Eye (tissue), 1 donor: ENCODE measurements at regions not wholly inside any gene's neighbourhood (a gene's known extent, or its start where the extent isn't known, plus 50 kb on each side); places are given as distances from the start of the nearest gene placed in this dataset.
"Not testable (repeated sequence)": the region's sequence is repeated elsewhere in the genome, so short reads cannot be mapped to it uniquely, and the experiment has no call there.

Source experiments
- DNase-seq: peaks from one replicate; pipeline ENCODE4 v3.0.0-alpha.2; 2015

DNA sequence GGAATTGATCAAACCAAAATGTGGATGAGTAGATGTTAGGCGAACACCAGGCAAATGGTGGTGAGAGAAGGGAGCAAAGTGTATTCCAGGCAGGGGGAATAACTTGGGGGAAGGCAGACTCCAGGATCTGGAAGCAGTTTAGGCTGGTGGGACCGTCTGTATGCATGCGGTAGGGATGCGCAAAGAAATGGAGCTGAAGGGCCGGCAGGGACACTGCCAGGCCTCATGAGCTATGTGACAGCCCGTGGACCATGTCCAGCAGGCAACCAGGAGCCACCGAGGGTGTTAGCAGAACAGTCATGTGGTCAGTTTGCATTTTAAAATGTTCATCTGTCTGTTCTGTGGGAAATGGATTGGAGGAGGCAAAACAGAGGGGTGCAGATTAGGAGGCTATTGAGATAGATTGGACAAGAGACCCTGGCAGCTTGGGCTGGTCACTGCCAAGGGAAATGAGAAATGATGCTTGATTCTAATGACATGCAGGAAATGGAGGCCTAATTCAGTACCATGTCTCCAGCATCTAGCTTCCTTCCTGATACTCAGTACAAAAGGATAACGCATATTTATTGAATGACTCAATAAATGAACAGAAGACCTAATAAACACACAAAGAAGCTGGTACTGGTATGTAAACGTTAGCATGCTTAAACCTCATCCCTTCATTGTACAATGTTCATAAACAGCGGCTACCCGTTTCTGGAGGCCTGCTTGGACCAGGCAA, 412.4 kb downstream of the BUD13 start:
- no peak for DNase-seq

DNA sequence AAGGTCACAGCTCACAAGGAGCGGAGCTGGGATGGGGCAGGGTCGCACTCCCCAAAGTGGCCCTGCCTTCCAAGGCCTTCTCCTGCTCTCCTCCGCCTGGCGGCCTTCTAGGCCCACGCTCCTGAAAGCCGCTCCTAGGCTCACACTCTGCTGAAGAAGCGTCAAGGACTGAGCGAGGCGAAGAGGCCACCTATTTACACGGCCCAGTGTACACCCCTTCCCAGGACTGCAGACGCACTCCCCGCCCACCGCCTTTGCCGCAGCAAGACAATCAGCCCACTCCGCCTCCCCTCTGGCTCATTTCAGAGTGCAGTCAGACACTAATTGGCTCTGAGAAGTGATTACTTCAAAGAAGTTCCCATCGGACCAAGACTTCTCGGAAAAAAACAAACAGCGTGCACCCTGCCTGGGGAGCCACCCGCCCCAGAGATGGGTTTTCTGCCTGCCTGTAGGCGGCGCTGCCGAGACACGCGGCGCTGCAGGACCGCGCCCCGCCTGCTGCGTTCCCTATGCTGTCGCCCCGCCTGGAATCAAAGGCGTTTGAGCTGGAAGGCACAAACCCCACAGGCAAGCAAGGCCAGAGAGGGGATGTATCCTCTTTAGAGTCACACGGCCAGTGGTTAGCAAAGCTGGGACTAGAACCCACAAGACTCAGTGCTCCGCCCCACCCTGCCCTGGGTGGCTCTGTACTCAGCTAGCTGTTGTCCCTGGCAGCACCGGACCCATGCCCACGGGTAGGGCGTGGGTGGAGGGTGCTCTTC, 414.8 kb downstream of the BUD13 start:
- DNase-seq, result peak; percentile 91

DNA sequence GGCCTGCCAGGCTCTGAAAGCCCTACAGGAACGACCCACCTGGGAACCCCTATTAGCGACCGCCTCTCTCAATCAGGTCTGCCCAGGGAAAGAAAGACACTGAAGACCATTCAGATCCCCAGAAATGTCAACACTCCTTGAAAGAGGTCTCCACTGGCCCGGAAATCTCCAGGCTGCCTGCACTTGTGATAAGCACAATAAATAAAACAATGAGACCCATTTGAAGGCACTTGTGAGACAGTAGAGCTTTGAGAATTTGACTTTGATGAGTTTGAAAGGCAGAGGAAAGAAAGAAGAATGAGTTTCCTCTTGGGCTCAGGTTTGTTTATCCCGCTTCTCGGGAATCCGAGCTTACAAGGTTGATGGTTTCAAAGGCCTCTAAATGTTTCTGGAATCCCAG, 416.3 kb downstream of the BUD13 start:
- no peak for DNase-seq

DNA sequence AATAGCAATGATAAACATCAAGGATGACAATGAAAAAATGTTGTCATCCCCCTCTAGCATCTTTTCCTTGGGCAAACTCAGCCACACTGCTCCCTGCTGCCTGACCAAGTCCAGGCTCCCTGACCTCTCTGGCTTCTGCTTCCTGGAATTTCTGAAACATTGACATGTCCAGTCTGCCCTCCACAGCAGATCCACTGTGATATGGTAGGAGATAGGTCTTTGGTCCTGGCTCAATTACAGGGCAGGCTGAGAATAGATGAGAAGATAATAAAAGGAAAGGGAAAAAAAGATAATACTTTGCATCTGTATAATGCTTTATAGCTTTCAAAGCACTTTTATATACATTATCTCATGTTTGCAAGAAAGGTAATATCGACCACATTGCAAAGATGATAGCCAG, 417.7 kb downstream of the BUD13 start:
- no peak for DNase-seq

DNA sequence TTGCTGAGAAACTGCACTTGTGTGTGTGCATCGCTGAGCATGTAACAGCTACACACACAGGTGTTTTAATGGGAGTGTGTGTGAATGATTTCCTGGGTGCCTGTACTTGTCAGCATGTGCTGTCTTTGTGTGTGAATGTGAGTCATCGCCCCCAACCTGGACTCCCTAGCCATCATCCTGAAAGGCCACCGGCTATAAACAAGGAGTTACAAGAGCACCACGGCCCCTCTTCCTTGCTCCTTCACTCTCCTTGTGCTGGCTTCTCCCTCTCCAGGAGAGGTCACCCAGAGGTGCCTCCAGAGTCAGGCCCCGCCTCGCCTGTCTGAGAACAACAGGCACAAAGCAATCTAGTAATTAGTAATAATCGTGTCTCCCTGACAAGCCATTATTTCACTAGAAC, 419.2 kb downstream of the BUD13 start:
- DNase-seq, result peak; percentile 60

DNA sequence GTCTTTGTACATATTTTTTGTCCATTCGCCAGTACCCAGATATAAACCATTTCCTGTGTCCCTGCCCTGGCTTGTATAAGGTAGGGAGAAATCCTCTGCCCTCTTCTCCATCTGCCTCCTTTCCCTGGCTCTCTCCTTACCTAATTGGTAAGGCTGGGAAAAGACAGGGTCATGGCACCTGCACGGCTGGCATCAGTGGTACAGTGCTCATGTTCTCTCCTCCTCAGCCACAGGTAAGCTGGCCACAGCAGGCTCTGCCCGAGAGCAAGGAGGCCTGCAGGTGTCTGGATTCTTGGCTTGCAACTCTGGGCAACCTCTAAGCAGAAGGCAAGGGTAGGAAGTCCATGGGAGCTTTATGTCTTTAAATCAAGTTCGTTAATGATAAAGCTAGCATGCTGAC, 419.9 kb downstream of the BUD13 start:
- no peak for DNase-seq

DNA sequence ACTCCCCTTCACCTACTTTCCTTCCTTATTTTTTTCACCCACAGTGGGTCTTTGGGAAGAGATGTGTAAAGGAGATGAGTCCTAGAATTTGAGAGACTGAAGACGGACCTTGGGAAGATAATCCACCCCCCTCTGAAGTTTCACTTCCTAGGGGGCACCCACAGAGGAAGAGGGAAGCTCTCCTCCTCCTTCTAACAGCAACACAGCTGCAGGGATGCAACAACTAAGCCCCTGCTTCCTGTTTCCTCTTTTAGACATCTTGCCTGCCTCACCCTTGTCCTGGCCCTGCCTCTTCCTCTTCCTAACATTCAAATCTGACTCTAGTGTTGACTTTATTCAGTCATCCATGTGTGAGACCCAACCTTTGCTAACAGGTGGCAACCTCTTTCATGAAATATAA, 424.6 kb downstream of the BUD13 start:
- no peak for DNase-seq

DNA sequence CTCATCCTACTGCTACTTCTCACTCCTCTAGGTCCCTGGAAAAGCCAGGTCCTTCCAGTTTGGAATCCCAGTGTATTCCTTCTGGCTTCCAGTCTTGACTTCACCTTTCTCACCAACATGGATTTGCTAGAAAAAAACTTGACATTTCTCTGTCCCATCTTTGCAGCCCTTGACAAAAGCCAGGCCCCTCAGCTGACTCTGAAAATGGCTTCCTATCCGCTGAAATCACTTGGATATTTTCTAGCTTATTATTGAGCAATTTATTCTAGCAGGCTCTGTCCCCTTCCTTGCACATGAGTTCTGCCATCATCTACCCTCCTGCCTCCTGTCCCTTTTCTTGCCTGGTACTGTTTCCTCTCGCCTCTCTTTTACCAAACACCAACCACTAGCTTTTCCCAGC, 427.2 kb downstream of the BUD13 start:
- DNase-seq, result no peak

DNA sequence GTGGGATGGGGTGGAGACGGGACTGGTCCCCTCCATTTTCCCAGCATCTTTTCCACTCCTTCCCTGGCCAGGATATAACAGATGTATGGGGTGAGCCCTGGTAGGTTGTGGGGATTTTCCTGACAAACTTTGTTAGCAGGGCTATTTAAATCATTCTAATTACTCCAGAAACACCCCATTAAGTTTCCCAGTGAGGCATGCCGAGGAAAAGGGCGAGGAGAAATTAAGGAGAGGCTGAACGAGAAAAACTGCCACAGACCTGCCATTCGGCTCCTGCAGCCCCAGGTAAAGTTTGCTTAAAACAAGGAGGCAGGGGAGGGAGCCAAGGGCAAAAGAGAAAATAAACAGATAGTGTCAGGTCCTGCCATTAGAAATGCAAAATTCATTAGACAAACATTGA, 428.2 kb downstream of the BUD13 start:
- no peak for DNase-seq

DNA sequence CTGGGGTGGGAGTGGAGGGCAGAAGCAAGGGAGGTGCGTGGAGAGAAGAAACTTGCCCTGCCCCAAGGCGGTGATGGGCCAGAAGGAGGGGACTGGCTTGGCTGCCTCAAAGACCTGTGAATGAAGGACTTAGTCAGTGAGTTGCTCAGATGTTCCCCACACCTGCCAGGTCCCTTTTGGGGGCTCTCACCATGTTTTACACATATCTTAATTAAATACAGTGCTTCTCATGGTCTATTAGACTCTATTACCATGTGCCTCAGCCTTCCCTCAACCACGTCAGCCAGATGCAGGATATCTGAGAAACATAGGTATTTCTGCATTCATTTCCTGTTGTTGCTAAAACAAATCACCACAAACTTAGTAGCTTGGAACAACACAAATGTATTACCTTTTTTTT, 429.5 kb downstream of the BUD13 start:
- no peak for DNase-seq

DNA sequence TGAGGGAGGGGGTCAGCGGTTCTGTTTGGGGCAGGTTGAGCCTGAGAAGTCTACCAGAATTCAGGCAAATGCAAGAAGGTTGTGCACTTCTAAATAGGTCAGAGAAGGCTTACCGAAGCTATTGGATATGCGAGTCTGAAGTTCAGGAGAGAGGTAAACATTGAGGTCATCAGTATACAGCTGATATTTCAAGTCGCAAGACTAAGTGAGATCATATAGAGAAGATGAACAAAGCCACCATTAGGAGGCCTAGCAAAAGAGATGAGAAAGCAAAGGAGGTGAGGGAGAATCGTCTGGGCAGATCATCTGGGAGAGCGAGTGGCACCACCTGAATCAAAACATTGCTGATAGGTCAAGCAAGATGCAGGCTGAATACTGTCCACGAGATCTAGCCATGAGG, 430.6 kb downstream of the BUD13 start:
- no peak for DNase-seq

DNA sequence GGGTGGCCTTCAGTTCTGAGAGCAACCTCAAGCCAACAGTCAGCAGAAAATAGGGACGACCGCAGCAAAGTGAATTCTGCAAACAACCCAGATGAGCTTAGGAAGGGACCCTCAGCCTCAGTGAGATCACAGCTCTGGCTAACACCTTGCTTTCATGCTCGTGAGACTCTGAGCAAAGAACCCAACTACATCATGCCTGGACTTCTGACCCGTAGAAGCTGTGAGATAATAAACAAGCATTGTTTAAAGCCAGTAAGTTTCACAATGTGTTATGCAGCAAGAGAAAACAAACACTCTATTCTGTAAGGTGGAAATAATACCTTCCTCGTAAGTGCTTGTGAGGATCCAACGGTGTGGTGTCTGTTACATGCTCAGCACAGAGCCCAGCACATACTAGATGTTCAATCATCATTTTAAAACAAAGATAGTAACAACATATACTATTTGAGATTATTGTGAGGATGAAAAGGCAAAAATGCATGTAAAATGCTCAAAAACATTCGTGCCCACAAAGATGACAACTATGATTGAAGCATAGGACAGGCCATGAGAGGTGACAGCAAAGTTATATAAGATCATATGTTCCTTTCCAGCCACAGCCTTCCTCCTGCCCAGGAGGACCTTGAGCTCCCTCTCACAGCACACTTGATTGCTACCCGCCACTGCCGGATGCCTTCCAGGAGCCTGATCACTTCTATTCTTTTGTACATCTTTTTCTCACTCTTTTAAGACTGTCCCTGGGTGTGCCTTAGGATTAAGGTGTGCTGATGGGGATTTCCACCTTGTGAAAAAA, 433.3 kb downstream of the BUD13 start:
- no peak for DNase-seq

DNA sequence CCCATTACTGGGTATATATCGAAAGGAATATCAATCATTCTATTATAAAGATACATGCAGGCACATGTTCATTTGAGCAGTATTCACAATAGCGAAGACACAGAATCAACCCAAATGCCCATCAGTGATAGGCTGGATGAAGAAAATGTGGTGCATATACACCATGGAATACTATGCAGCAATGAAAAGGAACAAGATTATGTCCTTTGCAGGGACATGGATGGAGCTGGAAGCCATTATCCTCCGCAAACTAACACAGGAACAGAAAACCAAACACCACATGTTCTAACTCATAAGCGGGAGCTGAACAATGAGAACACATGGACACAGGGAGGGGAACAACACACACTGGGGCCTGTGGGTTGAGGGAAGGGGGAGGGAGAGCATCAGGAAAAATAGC, 434.3 kb downstream of the BUD13 start:
- not testable (repeated sequence) for DNase-seq

DNA sequence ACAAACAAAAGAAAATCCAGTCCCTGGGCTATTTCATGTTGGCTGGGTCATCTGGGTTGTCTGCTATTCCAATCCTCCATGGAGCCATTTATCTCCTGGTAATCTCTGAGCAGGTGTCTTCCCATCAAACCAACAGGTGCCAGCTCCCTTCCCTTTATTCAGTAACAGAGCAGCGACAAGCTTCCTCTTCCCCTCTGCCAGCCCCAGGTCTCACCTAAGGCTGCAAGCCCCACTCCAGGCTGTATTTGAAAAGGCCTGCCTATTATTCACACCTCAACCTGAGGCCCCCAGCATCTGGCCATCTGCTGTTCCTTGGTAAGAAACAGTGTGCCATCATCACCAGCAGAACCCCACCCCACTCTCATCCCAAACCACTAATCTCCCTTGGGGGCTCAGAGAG, 436.2 kb downstream of the BUD13 start:
- no peak for DNase-seq

DNA sequence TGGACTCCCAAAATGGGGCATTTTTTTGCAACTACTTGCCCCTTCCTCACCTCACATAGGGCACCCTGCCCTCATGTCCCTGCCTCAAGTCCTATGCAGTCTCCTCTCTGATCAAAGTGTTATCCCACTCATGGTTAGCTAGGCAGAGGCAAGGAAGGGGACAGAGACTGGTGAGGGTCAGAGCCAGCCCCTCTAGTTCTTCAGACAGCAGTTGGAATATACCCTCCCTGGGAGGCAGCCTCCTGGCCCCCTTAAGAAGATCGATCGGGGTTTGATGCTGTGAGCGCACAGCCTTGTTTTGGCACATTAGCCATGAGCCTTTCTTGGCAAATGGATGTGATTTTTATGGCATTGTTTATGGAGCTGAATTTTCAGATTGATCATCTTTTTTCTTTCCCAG, 436.9 kb downstream of the BUD13 start:
- no peak for DNase-seq

DNA sequence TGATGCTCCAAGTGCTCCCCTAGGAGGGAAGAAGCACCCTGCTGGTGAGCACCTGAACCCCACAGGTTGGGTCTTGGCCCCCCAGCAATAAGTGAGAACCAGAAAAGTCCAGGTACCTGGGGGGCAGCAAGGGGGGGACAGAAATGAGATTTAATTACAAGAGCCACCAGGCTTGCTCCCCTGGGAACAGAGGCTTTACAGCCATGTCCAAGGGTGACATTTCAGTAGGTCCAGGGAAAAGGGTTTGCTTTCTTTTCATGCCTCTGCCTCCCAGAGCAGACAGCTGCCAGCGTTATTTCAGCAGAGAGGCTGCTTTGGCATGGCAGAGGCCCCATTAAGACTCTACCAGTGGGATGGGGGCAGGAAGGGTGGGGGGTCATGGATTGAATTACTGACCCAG, 437.7 kb downstream of the BUD13 start:
- no peak for DNase-seq

DNA sequence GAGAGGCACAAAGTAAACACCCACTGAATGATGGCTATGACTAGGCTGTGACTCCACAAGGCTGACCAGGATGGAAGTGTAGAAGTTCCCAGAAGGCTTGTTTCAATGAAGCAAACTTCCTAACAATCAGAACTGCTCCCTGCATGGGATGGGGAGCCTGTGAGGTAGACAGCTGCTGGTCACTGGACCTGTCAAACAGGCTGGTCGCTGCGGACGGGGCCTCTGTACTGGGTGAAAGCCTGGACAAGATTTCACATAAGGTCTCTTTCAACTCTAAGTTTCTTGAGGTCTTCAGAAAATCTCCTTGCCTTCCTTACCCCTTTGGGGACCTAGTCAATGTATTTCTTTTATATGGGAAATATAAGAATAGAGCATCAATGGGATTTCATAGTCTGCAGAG, 438.2 kb downstream of the BUD13 start:
- DNase-seq, result no peak

DNA sequence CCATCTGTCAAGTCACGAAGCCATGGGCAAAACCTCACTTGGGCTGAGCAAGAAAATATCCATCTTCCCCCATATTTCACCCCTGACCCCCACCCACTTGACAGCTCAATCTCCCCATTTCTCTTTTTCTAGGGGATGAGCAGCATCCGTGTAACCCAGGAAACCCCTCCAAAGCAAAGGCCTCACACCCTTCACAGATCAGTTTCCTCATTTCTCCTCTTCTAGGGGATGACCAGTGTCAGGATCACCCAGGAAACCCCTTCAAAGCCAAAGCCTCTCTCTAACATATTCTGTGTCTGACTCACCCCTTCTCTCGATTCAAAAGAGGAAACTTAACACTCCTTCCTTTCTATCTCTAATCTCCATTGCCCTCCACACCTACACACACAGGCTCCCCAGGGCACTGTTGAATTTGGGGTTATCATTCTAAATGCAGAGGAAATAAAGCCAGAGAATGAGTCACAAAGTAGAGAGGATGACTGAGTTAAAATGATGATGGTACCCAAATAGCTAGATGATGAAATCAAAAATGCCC, 439.7 kb downstream of the BUD13 start:
- DNase-seq, result no peak

DNA sequence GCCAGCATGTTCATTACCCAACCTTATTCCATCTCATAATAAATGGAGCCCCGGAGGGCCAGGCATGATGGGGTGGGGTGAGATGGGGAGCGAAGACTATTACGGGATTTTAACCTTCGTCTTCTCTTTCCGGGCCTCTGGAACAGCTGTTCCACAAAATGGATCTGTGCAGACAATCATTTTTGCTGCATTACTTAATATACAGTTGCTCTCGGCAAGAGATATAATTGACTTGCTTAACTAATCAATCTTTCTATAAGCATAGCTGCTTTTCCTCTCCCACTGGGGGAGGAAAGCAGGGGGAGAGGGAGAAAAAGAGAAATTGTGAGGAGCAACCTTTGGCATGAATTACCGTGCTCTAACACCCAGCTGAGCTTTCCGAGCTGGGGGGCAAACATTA, 440.4 kb downstream of the BUD13 start:
- DNase-seq, result no peak

DNA sequence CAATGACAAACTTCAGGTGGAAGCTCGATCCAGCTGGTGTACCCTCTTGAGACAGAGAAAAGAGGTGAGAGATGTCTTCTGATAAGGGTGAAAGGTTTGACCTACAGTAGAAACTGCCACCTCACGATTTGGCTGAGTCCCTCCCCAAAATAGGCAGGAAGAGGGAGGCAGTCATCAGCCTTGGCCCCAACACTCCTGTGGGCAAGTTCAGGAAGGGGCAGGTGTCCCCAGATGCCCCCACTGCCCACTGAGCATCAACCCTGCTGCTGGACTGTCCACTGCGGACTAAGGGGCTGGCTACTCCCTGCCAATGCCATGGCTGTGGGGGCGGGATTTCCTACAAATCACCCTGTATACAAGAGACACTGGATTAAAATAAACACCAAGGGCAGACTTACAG, 441.4 kb downstream of the BUD13 start:
- DNase-seq, result no peak

DNA sequence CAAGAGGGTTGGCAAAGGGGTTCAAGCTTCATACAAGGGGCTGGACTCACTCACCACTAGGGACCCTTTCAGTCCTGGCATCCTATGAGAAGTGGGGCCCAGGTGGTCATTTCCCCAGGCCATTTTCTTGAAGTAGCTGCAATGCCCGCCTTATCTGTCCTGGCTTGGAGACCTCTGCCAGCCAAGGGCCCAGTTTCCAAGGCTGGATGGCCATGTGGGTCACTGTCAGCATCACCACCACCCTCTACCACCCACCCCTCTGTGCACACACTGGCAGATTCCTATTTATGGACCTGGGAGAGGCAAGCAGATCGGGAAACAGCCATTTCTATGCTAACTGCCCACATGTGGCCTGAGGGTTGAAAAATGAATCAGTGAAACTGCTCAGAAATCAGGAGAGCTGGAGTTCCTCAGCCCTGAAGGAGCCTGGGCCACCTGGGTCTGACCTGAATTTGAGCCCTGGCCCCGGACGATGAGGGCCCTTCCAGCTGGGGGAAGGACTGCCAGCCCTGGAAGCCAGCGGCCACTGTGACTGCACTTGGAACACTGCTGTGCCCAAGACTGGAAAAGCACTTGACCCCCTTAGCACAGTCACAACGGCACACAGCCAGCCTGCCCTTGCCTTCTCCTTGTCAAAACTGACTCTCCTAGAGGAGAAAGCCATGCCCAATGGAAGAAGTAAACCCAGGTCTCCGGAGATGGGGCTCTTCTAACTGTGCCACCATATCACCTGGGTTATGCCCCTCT, 442.2 kb downstream of the BUD13 start:
- no peak for DNase-seq

DNA sequence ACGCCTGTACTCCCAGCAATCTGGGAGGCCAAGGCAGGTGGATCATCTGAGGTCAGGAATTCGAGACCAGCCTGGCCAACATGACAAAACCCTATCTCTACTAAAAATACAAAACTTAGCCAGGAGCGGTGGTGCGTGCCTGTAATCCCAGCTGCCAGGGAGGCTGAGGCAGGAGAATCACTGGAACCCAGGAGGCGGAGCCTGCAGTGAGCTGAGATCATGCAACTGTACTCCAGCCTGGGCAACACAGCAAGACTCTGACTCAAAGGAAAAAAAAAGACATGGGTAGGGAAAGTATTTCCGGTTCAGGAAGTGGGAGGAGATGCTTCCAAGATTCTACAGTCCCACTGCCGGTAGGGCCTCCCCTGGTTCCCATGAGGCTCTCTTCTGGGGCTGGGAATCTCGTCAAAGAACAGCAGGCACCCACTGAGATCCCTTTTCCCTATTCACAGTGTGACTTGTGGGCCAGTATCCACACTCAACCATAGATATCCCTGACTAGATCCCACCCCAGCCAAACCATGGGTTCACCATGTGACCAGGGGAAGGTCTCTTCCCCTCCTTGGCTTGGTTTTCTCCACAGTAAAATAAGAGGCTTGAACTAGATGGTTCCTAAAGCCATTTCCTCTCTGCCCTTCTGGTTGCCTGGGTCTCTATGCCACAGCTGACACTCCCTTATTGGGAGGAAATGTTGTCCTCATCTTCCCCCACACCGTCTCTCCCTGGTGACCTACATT, 443.3 kb downstream of the BUD13 start:
- no peak for DNase-seq
